Lower leg skin (tissue), 3 donors: ENCODE measurements at regions not wholly inside any gene's neighbourhood (a gene's known extent, or its start where the extent isn't known, plus 50 kb on each side); places are given as distances from the start of the nearest gene placed in this dataset.

Experiments
- POLR2A ChIP-seq, 2 donors: fragments of 450-650 bp; IDR thresholded peaks; one replicate each; pipeline ENCODE4 v1.6.1; 2016 to 2017; ENCODE audit warnings: antibody characterized with exemption in 2 of 2, mild to moderate bottlenecking in 1 of 2, moderate library complexity in 1 of 2
- TF ChIP-seq, protein P1 (sequence below), 3 donors: fragments of 450-650 bp; IDR thresholded peaks; one replicate each; pipeline ENCODE4 v1.5.1; 2016; ENCODE audit warnings: antibody characterized with exemption in 3 of 3, mild to moderate bottlenecking in 3 of 3, moderate library complexity in 2 of 3

DNA sequence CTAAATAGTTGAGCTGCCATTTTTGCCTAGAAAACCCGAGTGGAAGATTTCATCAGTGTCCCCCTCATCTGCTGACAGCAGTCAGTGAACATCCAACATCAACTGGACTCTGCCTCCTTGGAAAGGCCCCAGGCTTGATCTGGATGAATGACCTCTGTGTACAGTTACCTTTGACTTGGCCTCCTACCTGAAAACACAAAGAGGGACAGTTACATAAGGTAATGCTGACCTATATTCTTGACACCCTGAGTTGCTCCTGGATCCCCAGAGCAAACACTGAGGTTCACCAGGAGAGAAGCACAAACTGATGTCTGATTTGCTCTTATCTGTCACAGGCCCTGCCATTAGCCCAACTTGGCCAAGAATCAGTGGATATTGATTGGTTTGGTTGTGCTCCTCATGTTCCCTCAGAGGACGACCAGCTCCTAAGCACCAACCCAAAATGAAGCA lies 138.9 kb downstream of the PROX1 start:
- TF ChIP-seq POLR2A (IDR thresholded peaks at IDR 0.05): no peak
- TF ChIP-seq, protein P1, sequence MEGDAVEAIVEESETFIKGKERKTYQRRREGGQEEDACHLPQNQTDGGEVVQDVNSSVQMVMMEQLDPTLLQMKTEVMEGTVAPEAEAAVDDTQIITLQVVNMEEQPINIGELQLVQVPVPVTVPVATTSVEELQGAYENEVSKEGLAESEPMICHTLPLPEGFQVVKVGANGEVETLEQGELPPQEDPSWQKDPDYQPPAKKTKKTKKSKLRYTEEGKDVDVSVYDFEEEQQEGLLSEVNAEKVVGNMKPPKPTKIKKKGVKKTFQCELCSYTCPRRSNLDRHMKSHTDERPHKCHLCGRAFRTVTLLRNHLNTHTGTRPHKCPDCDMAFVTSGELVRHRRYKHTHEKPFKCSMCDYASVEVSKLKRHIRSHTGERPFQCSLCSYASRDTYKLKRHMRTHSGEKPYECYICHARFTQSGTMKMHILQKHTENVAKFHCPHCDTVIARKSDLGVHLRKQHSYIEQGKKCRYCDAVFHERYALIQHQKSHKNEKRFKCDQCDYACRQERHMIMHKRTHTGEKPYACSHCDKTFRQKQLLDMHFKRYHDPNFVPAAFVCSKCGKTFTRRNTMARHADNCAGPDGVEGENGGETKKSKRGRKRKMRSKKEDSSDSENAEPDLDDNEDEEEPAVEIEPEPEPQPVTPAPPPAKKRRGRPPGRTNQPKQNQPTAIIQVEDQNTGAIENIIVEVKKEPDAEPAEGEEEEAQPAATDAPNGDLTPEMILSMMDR (IDR thresholded peaks at IDR 0.05): no peak
